SK-N-SH (cell line): ENCODE measurements at regions not wholly inside any gene's neighbourhood (a gene's known extent, or its start where the extent isn't known, plus 50 kb on each side); places are given as distances from the start of the nearest gene placed in this dataset.

Experiments used
- CTCF ChIA-PET: fragments of 300-600, 350-600 bp; formaldehyde crosslinking; extraction: SDS; loops from one replicate; lab custom pipeline; 2021; lab: Yijun Ruan, JAX
- POLR2A ChIA-PET: fragments of 350-600 bp; sonication (Branson Sonifier 250); formaldehyde crosslinking; extraction: SDS; loops from one replicate; lab custom pipeline; 2020; ENCODE audit warnings: antibody characterized with exemption, inconsistent platforms; lab: Yijun Ruan, JAX
- DNase-seq: peaks from one replicate; pipeline ENCODE4 v3.0.0; 2012
- H2AFZ ChIP-seq: fragments of 200-600 bp; sonication (generic); 2 replicates; pipeline ENCODE4 v1.8.1; 2016; ENCODE audit warnings: antibody characterized with exemption, mild to moderate bottlenecking, low read depth
- H3F3A ChIP-seq: fragments of 200-600 bp; sonication (generic); replicated peaks from 2 replicates; pipeline ENCODE3; 2016; ENCODE audit warnings: antibody characterized with exemption, mild to moderate bottlenecking; ENCODE audit not compliant: insufficient read depth
- H3K27ac ChIP-seq, 2 experiments: fragments of 200-500 bp in 1 of 2; fragments of 200-600 bp in 1 of 2; sonication (Bioruptor generic) in 1 of 2; sonication (generic), shearing (Covaris generic) in 1 of 2; 2 replicates each; pipeline versions ENCODE4 v1.5.1 to v1.6.1; 2014 to 2016; ENCODE audit warnings: low read depth in 2 of 2, inconsistent platforms in 1 of 2, low read length in 1 of 2, mild to moderate bottlenecking in 1 of 2, mixed read lengths in 1 of 2
- H3K27me3 ChIP-seq: fragments of 200-600 bp; sonication (generic), shearing (Covaris generic); 2 replicates; pipeline ENCODE4 v1.6.1; 2016; ENCODE audit warnings: mixed run types; ENCODE audit not compliant: insufficient read depth
- H3K36me3 ChIP-seq, 2 experiments: fragments of 200-500 bp in 1 of 2; fragments of 200-600 bp in 1 of 2; sonication (Bioruptor generic) in 1 of 2; sonication (generic) in 1 of 2; replicated peaks in 1 of 2; 2 replicates each; pipeline versions ENCODE3 to v1.5.1; 2014 to 2016; ENCODE audit warnings: low read length in 1 of 2, mild to moderate bottlenecking in 1 of 2; ENCODE audit not compliant: insufficient read depth in 2 of 2, control insufficient read depth in 1 of 2
- H3K4me1 ChIP-seq, 2 experiments: fragments of 200-500 bp in 1 of 2; fragments of 200-600 bp in 1 of 2; sonication (Bioruptor generic) in 1 of 2; sonication (generic), shearing (Covaris generic) in 1 of 2; 2 replicates each; pipeline versions ENCODE4 v1.5.1 to v1.6.1; 2014 to 2016; ENCODE audit warnings: low read depth in 1 of 2, low read length in 1 of 2, mixed run types in 1 of 2; ENCODE audit not compliant: insufficient read depth in 2 of 2, control insufficient read depth in 1 of 2
- H3K4me2 ChIP-seq: fragments of 200-600 bp; sonication (generic), shearing (Covaris generic); 2 replicates; pipeline ENCODE4 v1.6.1; 2017; ENCODE audit warnings: mixed run types
- H3K4me3 ChIP-seq, 2 experiments: fragments of 200-500 bp in 1 of 2; fragments of 200-600 bp in 1 of 2; sonication (Bioruptor generic) in 1 of 2; sonication (generic), shearing (Covaris generic) in 1 of 2; 2 replicates each; pipeline versions ENCODE4 v1.5.1 to v1.8.1; 2014 to 2016; ENCODE audit warnings: low read depth in 2 of 2, inconsistent platforms in 1 of 2, low read length in 1 of 2, mild to moderate bottlenecking in 1 of 2, mixed read lengths in 1 of 2, moderate library complexity in 1 of 2
- H3K79me2 ChIP-seq: fragments of 200-600 bp; sonication (generic); 2 replicates; pipeline ENCODE4 v1.8.1; 2017; ENCODE audit warnings: mild to moderate bottlenecking; ENCODE audit not compliant: insufficient read depth
- H3K9ac ChIP-seq: fragments of 200-600 bp; sonication (generic); 2 replicates; pipeline ENCODE4 v1.6.1; 2017; ENCODE audit warnings: mixed run types
- H3K9me2 ChIP-seq: fragments of 200-600 bp; sonication (generic); 2 replicates; pipeline ENCODE4 v1.6.1; 2017; ENCODE audit warnings: mixed run types
- H3K9me3 ChIP-seq: fragments of 200-600 bp; sonication (generic); 2 replicates; pipeline ENCODE4 v1.6.1; 2017; ENCODE audit warnings: mixed run types, mild to moderate bottlenecking, moderate library complexity
- H4K20me1 ChIP-seq: fragments of 200-600 bp; sonication (generic); 2 replicates; pipeline ENCODE4 v1.6.1; 2017; ENCODE audit warnings: mild to moderate bottlenecking, mixed run types; ENCODE audit not compliant: insufficient read depth
- ELF1 ChIP-seq: IDR thresholded peaks from 2 replicates; pipeline ENCODE4 v1.4.0; 2012
- EP300 ChIP-seq, 2 experiments: IDR thresholded peaks; 2 replicates each; pipeline versions ENCODE4 v1.4.0 to v1.6.1; 2012; ENCODE audit warnings: borderline replicate concordance in 1 of 2, low read depth in 1 of 2, low read length in 1 of 2
- FOSL2 ChIP-seq: IDR thresholded peaks from 2 replicates; pipeline ENCODE4 v1.4.0; 2012; ENCODE audit warnings: low read depth, mild to moderate bottlenecking, moderate library complexity, borderline replicate concordance
- FOXM1 ChIP-seq: IDR thresholded peaks from 2 replicates; pipeline ENCODE4 v1.4.0; 2012; ENCODE audit warnings: low read depth, mild to moderate bottlenecking
- GABPA ChIP-seq: IDR thresholded peaks from 2 replicates; pipeline ENCODE4 v1.4.0; 2012; ENCODE audit warnings: low read depth, mild to moderate bottlenecking
- GATA2 ChIP-seq: sonication (generic); formaldehyde crosslinking; IDR thresholded peaks from 2 replicates; pipeline ENCODE4 v1.5.0; 2020; ENCODE audit warnings: mild to moderate bottlenecking, missing genetic modification reagents
- JUND ChIP-seq: IDR thresholded peaks from 2 replicates; pipeline ENCODE4 v1.4.0; 2012
- MAX ChIP-seq: IDR thresholded peaks from 2 replicates; pipeline ENCODE4 v1.4.0; 2012; ENCODE audit warnings: low read depth
- MEF2A ChIP-seq: IDR thresholded peaks from 2 replicates; pipeline ENCODE4 v1.4.0; 2012; ENCODE audit warnings: low read depth, borderline replicate concordance
- NRF1 ChIP-seq: IDR thresholded peaks from 2 replicates; pipeline ENCODE4 v1.6.1; 2012; ENCODE audit warnings: low read depth, mild to moderate bottlenecking, low read length
- RAD21 ChIP-seq: IDR thresholded peaks from 2 replicates; pipeline ENCODE4 v1.6.1; 2012; ENCODE audit warnings: mild to moderate bottlenecking, low read length
- RXRA ChIP-seq: IDR thresholded peaks from 2 replicates; pipeline ENCODE4 v1.4.0; 2012; ENCODE audit warnings: low read depth, mild to moderate bottlenecking, borderline replicate concordance
- SMC3 ChIP-seq: IDR thresholded peaks from 2 replicates; pipeline ENCODE4 v1.6.1; 2012; ENCODE audit warnings: low read depth, low read length, improper control_type of control experiment
- TAF1 ChIP-seq: IDR thresholded peaks from 2 replicates; pipeline ENCODE4 v1.6.1; 2012; ENCODE audit warnings: low read depth, mild to moderate bottlenecking, low read length, moderate library complexity, borderline replicate concordance
- TCF12 ChIP-seq: IDR thresholded peaks from 2 replicates; pipeline ENCODE4 v1.4.0; 2012
- USF1 ChIP-seq: IDR thresholded peaks from 2 replicates; pipeline ENCODE4 v1.4.0; 2012; ENCODE audit warnings: low read depth, borderline replicate concordance
- YY1 ChIP-seq: IDR thresholded peaks from 2 replicates; pipeline ENCODE4 v1.4.0; 2012; ENCODE audit warnings: low read depth, mild to moderate bottlenecking
- WGBS: methylation state at CpG from one replicate; pipeline ENCODE4 v1.1.6; 2017; ENCODE audit warnings: low lambda C conversion rate; 5-methylcytosine and 5-hydroxymethylcytosine counted together
- TF ChIP-seq, protein P1 (sequence below): IDR thresholded peaks from 2 replicates; pipeline ENCODE4 v1.6.1; 2012; ENCODE audit warnings: mild to moderate bottlenecking, low read depth, low read length, moderate library complexity

- no peak for TF ChIP-seq JUND
- TF ChIP-seq RAD21 = no peak
Measured at GRCh38 chr1:38561110-38561509, 298.5 kb downstream of the RRAGC start.

GRCh38 chr1:38560457-38560856, 299.1 kb downstream of the RRAGC start:
- no peaks in the 10 kb centered on the region for H3K4me1 ChIP-seq
- ChIA-PET CTCF (no interaction called here), POLR2A (no interaction called here)
- no peak for TF ChIP-seq RAD21
- TF ChIP-seq MAX = no peak
- no peak overlapping the region for H3K4me3 ChIP-seq
- H3F3A ChIP-seq = no peaks in the 10 kb centered on the region
- no peaks in the 10 kb centered on the region for H3K79me2 ChIP-seq
- no peak overlapping the region for H3K27ac ChIP-seq
- no peaks in the 10 kb centered on the region for H3K9me2 ChIP-seq
- no peak overlapping the region for H3K4me2 ChIP-seq
- no peak overlapping the region for H2AFZ ChIP-seq
- DNase-seq = no peak
- H3K9me3 ChIP-seq = no peaks in the 10 kb centered on the region
- H3K36me3 ChIP-seq = no peaks in the 10 kb centered on the region
- H4K20me1 ChIP-seq = no peaks in the 10 kb centered on the region
- no peak overlapping the region for H3K9ac ChIP-seq
- 34% methylated on average over 7 of the region's 7 CpGs for WGBS
- H3K27me3 ChIP-seq = peaks cover 44% of the 10 kb centered on the region; the same call in 1 of the 2 replicates

More at GRCh38 chr1:38561110-38561509, 298.5 kb downstream of the RRAGC start:
- Histone ChIP-seq H3K4me3 (no peak overlapping the region), H3F3A (no peaks in the 10 kb centered on the region), H4K20me1 (no peaks in the 10 kb centered on the region), H2AFZ (no peak overlapping the region), H3K9me3 (no peaks in the 10 kb centered on the region), H3K4me2 (no peak overlapping the region), H3K9me2 (no peaks in the 10 kb centered on the region), H3K27ac (no peak overlapping the region), H3K9ac (no peak overlapping the region), H3K79me2 (no peaks in the 10 kb centered on the region), H3K36me3 (no peaks in the 10 kb centered on the region), H3K4me1 (no peaks in the 10 kb centered on the region), H3K27me3 (peaks cover 44% of the 10 kb centered on the region; the same call in 1 of the 2 replicates)
- CTCF ChIA-PET = interaction anchor here (0.5 to 0.8 kb wide), 2 partner anchors 15 to 28 kb away, joined by 3 read pairs; no protein-coding TSS in a partner anchor
- POLR2A ChIA-PET = no interaction called here
- DNase-seq = no peak
- WGBS = 29% methylated on average over 4 of the region's 4 CpGs

DNA sequence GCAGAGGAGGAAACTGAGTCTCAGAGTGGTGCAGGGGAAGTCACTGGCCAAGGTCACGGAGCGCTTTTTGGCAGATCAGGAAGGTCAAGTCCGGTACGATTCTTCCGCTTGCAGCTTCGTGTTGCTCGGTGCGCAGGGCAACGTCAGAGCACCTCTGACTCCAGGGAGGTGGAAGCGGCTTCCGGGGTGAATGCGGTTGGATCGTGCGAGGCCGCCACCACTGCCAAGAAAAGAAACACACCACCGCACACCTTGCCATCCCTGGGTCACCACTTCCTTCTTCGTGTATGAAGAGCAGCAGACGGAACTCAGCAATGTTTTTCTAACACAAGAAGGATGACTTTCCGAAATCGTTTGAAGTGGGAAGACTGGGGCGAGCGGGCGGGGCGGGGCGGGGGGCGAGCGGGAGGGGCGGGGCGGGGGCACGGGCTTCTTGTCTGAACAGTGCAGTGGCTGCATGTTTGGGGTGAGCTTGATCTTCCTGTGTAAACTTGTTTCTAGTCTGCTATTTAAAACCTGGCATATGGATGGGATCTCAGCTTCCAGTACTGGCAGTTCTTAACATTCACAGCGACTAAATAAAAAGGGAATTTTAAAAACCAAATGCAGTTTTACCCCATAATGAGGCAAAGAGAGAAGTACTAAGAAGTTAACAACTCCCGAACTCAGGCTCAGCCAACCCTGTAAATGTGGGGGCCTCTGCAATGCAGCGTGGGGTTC, 300.0 kb downstream of the RRAGC start:
- no peaks in the 10 kb centered on the region for H3K36me3 ChIP-seq
- no peak overlapping the region for H2AFZ ChIP-seq
- no peak overlapping the region for H3K27ac ChIP-seq
- POLR2A ChIA-PET = interaction anchor here (0.7 kb wide), 1 partner anchor 202 kb away, joined by 3 read pairs; no protein-coding TSS in a partner anchor
- no peaks in the 10 kb centered on the region for H3K79me2 ChIP-seq
- no peaks in the 10 kb centered on the region for H3K9me2 ChIP-seq
- H4K20me1 ChIP-seq = no peaks in the 10 kb centered on the region
- H3K9me3 ChIP-seq = no peaks in the 10 kb centered on the region
- WGBS = 62% methylated on average over 28 of the region's 33 CpGs
- no peak overlapping the region for H3K4me3 ChIP-seq
- H3K4me1 ChIP-seq = no peaks in the 10 kb centered on the region
- CTCF ChIA-PET = no interaction called here
- H3K4me2 ChIP-seq = no peak overlapping the region
- DNase-seq = no peak
- H3K9ac ChIP-seq = no peak overlapping the region
- peaks cover 44% of the 10 kb centered on the region; the same call in 1 of the 2 replicates for H3K27me3 ChIP-seq
- H3F3A ChIP-seq = no peaks in the 10 kb centered on the region
- TF ChIP-seq FOSL2 (no peak), RXRA (no peak), NRF1 (no peak), MAX (no peak), FOXM1 (no peak), YY1 (no peak), GABPA (no peak), RAD21 (no peak), GATA2 (no peak), MEF2A (no peak), JUND (no peak), ELF1 (no peak), USF1 (no peak), SMC3 (no peak), TAF1 (no peak), EP300 (IDR thresholded peaks at IDR 0.05; ENCODE audit: borderline replicate concordance in 1 of 2, low read depth in 1 of 2, low read length in 1 of 2) (no peak), TCF12 (no peak)
- TF ChIP-seq, protein P1, sequence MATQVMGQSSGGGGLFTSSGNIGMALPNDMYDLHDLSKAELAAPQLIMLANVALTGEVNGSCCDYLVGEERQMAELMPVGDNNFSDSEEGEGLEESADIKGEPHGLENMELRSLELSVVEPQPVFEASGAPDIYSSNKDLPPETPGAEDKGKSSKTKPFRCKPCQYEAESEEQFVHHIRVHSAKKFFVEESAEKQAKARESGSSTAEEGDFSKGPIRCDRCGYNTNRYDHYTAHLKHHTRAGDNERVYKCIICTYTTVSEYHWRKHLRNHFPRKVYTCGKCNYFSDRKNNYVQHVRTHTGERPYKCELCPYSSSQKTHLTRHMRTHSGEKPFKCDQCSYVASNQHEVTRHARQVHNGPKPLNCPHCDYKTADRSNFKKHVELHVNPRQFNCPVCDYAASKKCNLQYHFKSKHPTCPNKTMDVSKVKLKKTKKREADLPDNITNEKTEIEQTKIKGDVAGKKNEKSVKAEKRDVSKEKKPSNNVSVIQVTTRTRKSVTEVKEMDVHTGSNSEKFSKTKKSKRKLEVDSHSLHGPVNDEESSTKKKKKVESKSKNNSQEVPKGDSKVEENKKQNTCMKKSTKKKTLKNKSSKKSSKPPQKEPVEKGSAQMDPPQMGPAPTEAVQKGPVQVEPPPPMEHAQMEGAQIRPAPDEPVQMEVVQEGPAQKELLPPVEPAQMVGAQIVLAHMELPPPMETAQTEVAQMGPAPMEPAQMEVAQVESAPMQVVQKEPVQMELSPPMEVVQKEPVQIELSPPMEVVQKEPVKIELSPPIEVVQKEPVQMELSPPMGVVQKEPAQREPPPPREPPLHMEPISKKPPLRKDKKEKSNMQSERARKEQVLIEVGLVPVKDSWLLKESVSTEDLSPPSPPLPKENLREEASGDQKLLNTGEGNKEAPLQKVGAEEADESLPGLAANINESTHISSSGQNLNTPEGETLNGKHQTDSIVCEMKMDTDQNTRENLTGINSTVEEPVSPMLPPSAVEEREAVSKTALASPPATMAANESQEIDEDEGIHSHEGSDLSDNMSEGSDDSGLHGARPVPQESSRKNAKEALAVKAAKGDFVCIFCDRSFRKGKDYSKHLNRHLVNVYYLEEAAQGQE = no peak
